Endometrium (tissue), 2 donors: ENCODE measurements at regions not wholly inside any gene's neighbourhood (a gene's known extent, or its start where the extent isn't known, plus 50 kb on each side); places are given as distances from the start of the nearest gene placed in this dataset.
"Not testable (repeated sequence)": the region's sequence is repeated elsewhere in the genome, so short reads cannot be mapped to it uniquely, and the experiment has no call there.

ENCODE experiments used
- FAIRE-seq: peaks from 2 replicates; lab custom pipeline; 2012; peaks lifted over from hg19 to GRCh38; lab: Jason Lieb, UNC
- donor health status: control.
- donor health status: control.

GRCh38 chr2:7646024-7646423 lies 728.8 kb downstream of the RNF144A start:
- no peak for FAIRE-seq

- no peak for FAIRE-seq
These were observed 729.4 kb downstream of the RNF144A start for GRCh38 chr2:7646661-7647060.

GRCh38 chr2:7648221-7648795 lies 731.1 kb downstream of the RNF144A start:
- no peak for FAIRE-seq

- FAIRE-seq, result no peak
These were observed 732.4 kb downstream of the RNF144A start for GRCh38 chr2:7649461-7650228.

- FAIRE-seq, result no peak
These were observed 736.4 kb downstream of the RNF144A start for GRCh38 chr2:7653617-7654016.

- FAIRE-seq, result no peak
These were observed 738.4 kb downstream of the RNF144A start for GRCh38 chr2:7655629-7656028.

GRCh38 chr2:7657526-7657925 lies 740.3 kb downstream of the RNF144A start:
- FAIRE-seq, result not testable (repeated sequence)

GRCh38 chr2:7658486-7658885 lies 741.3 kb downstream of the RNF144A start:
- no peak for FAIRE-seq

- no peak for FAIRE-seq
These were observed 743.6 kb downstream of the RNF144A start for GRCh38 chr2:7660816-7661215.

- FAIRE-seq, result no peak
These were observed 744.3 kb downstream of the RNF144A start for GRCh38 chr2:7661502-7661901.

GRCh38 chr2:7665880-7666279 lies 748.7 kb downstream of the RNF144A start:
- no peak for FAIRE-seq

GRCh38 chr2:7666596-7667259 lies 749.5 kb downstream of the RNF144A start:
- FAIRE-seq, result no peak

GRCh38 chr2:7667260-7667757 lies 750.1 kb downstream of the RNF144A start:
- no peak for FAIRE-seq

- FAIRE-seq, result no peak
These were observed 753.9 kb downstream of the RNF144A start for GRCh38 chr2:7670905-7671641.

- FAIRE-seq, result no peak
These were observed 754.9 kb downstream of the RNF144A start for GRCh38 chr2:7672027-7672684.

GRCh38 chr2:7672685-7673071 lies 755.5 kb downstream of the RNF144A start:
- FAIRE-seq, result no peak

GRCh38 chr2:7673101-7673500 lies 755.9 kb downstream of the RNF144A start:
- FAIRE-seq, result no peak

GRCh38 chr2:7673853-7674252 lies 756.6 kb downstream of the RNF144A start:
- FAIRE-seq, result no peak

- FAIRE-seq, result no peak
These were observed 757.4 kb downstream of the RNF144A start for GRCh38 chr2:7674606-7675005.

GRCh38 chr2:7676714-7677113 lies 759.5 kb downstream of the RNF144A start:
- FAIRE-seq, result no peak

GRCh38 chr2:7681881-7682461 lies 764.8 kb downstream of the RNF144A start:
- no peak for FAIRE-seq

- no peak for FAIRE-seq
These were observed 766.0 kb downstream of the RNF144A start for GRCh38 chr2:7683196-7683595.
